Ishikawa (cell line): ENCODE measurements at regions not wholly inside any gene's neighbourhood (a gene's known extent, or its start where the extent isn't known, plus 50 kb on each side); places are given as distances from the start of the nearest gene placed in this dataset.

Experiments
- CEBPB ChIP-seq: IDR thresholded peaks from 2 replicates; pipeline ENCODE4 v1.6.1; 2012
- EP300 ChIP-seq: IDR thresholded peaks from 2 replicates; pipeline ENCODE4 v1.6.1; 2012; ENCODE audit warnings: borderline replicate concordance
- NFIC ChIP-seq: IDR thresholded peaks from 2 replicates; pipeline ENCODE4 v1.6.1; 2012
- TAF1 ChIP-seq: IDR thresholded peaks from 2 replicates; pipeline ENCODE4 v1.6.1; 2012; ENCODE audit warnings: low read depth, mild to moderate bottlenecking
- ZBTB7A ChIP-seq: IDR thresholded peaks from 2 replicates; pipeline ENCODE4 v1.6.1; 2012; ENCODE audit warnings: low read depth
- TF ChIP-seq, protein P1 (sequence below): IDR thresholded peaks from 2 replicates; pipeline ENCODE4 v1.6.1; 2012
- TF ChIP-seq, protein P2 (sequence below): IDR thresholded peaks from 2 replicates; pipeline ENCODE4 v1.6.1; 2012
- TF ChIP-seq, protein P3 (sequence below): IDR thresholded peaks from 2 replicates; pipeline ENCODE4 v1.6.1; 2012; ENCODE audit warnings: low read depth, mild to moderate bottlenecking

DNA sequence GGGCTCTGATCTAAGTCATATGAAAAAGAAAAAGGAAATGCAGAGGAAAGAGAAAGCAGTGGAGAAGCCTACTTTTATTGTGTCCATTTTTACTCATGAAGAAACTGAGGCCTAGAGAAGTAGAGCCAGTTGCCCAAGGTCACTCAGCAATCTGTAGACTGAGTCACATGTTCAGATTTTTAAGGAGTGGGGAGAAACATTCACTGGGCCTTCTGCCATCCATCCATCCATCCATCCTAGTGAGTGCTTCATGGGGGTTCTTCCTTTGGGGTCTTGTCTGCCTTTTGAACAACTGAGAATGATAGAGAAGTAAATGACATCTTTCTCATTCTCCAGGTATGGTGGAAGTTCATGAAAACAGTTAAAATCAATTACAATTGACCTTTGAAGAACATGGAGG, 233.6 kb upstream of the SRRM4 start:
- TF ChIP-seq, protein P1, sequence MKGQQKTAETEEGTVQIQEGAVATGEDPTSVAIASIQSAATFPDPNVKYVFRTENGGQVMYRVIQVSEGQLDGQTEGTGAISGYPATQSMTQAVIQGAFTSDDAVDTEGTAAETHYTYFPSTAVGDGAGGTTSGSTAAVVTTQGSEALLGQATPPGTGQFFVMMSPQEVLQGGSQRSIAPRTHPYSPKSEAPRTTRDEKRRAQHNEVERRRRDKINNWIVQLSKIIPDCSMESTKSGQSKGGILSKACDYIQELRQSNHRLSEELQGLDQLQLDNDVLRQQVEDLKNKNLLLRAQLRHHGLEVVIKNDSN, result no peak
- TF ChIP-seq ZBTB7A (no peak), EP300 (no peak), NFIC (no peak), CEBPB (no peak), TAF1 (no peak)
- TF ChIP-seq, protein P2, sequence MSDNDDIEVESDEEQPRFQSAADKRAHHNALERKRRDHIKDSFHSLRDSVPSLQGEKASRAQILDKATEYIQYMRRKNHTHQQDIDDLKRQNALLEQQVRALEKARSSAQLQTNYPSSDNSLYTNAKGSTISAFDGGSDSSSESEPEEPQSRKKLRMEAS, result no peak
- TF ChIP-seq, protein P3, sequence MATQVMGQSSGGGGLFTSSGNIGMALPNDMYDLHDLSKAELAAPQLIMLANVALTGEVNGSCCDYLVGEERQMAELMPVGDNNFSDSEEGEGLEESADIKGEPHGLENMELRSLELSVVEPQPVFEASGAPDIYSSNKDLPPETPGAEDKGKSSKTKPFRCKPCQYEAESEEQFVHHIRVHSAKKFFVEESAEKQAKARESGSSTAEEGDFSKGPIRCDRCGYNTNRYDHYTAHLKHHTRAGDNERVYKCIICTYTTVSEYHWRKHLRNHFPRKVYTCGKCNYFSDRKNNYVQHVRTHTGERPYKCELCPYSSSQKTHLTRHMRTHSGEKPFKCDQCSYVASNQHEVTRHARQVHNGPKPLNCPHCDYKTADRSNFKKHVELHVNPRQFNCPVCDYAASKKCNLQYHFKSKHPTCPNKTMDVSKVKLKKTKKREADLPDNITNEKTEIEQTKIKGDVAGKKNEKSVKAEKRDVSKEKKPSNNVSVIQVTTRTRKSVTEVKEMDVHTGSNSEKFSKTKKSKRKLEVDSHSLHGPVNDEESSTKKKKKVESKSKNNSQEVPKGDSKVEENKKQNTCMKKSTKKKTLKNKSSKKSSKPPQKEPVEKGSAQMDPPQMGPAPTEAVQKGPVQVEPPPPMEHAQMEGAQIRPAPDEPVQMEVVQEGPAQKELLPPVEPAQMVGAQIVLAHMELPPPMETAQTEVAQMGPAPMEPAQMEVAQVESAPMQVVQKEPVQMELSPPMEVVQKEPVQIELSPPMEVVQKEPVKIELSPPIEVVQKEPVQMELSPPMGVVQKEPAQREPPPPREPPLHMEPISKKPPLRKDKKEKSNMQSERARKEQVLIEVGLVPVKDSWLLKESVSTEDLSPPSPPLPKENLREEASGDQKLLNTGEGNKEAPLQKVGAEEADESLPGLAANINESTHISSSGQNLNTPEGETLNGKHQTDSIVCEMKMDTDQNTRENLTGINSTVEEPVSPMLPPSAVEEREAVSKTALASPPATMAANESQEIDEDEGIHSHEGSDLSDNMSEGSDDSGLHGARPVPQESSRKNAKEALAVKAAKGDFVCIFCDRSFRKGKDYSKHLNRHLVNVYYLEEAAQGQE, result no peak
